SK-N-SH (cell line): ENCODE measurements at regions not wholly inside any gene's neighbourhood (a gene's known extent, or its start where the extent isn't known, plus 50 kb on each side); places are given as distances from the start of the nearest gene placed in this dataset.

Experiments used
- CTCF ChIA-PET: fragments of 300-600, 350-600 bp; formaldehyde crosslinking; extraction: SDS; loops from one replicate; lab custom pipeline; 2021; lab: Yijun Ruan, JAX
- POLR2A ChIA-PET: fragments of 350-600 bp; sonication (Branson Sonifier 250); formaldehyde crosslinking; extraction: SDS; loops from one replicate; lab custom pipeline; 2020; ENCODE audit warnings: antibody characterized with exemption, inconsistent platforms; lab: Yijun Ruan, JAX
- DNase-seq: peaks from one replicate; pipeline ENCODE4 v3.0.0; 2012
- H2AFZ ChIP-seq: fragments of 200-600 bp; sonication (generic); 2 replicates; pipeline ENCODE4 v1.8.1; 2016; ENCODE audit warnings: antibody characterized with exemption, mild to moderate bottlenecking, low read depth
- H3F3A ChIP-seq: fragments of 200-600 bp; sonication (generic); replicated peaks from 2 replicates; pipeline ENCODE3; 2016; ENCODE audit warnings: antibody characterized with exemption, mild to moderate bottlenecking; ENCODE audit not compliant: insufficient read depth
- H3K27ac ChIP-seq, 2 experiments: fragments of 200-500 bp in 1 of 2; fragments of 200-600 bp in 1 of 2; sonication (Bioruptor generic) in 1 of 2; sonication (generic), shearing (Covaris generic) in 1 of 2; 2 replicates each; pipeline versions ENCODE4 v1.5.1 to v1.6.1; 2014 to 2016; ENCODE audit warnings: low read depth in 2 of 2, inconsistent platforms in 1 of 2, low read length in 1 of 2, mild to moderate bottlenecking in 1 of 2, mixed read lengths in 1 of 2
- H3K27me3 ChIP-seq: fragments of 200-600 bp; sonication (generic), shearing (Covaris generic); 2 replicates; pipeline ENCODE4 v1.6.1; 2016; ENCODE audit warnings: mixed run types; ENCODE audit not compliant: insufficient read depth
- H3K36me3 ChIP-seq, 2 experiments: fragments of 200-500 bp in 1 of 2; fragments of 200-600 bp in 1 of 2; sonication (Bioruptor generic) in 1 of 2; sonication (generic) in 1 of 2; replicated peaks in 1 of 2; 2 replicates each; pipeline versions ENCODE3 to v1.5.1; 2014 to 2016; ENCODE audit warnings: low read length in 1 of 2, mild to moderate bottlenecking in 1 of 2; ENCODE audit not compliant: insufficient read depth in 2 of 2, control insufficient read depth in 1 of 2
- H3K4me1 ChIP-seq, 2 experiments: fragments of 200-500 bp in 1 of 2; fragments of 200-600 bp in 1 of 2; sonication (Bioruptor generic) in 1 of 2; sonication (generic), shearing (Covaris generic) in 1 of 2; 2 replicates each; pipeline versions ENCODE4 v1.5.1 to v1.6.1; 2014 to 2016; ENCODE audit warnings: low read depth in 1 of 2, low read length in 1 of 2, mixed run types in 1 of 2; ENCODE audit not compliant: insufficient read depth in 2 of 2, control insufficient read depth in 1 of 2
- H3K4me2 ChIP-seq: fragments of 200-600 bp; sonication (generic), shearing (Covaris generic); 2 replicates; pipeline ENCODE4 v1.6.1; 2017; ENCODE audit warnings: mixed run types
- H3K4me3 ChIP-seq, 2 experiments: fragments of 200-500 bp in 1 of 2; fragments of 200-600 bp in 1 of 2; sonication (Bioruptor generic) in 1 of 2; sonication (generic), shearing (Covaris generic) in 1 of 2; 2 replicates each; pipeline versions ENCODE4 v1.5.1 to v1.8.1; 2014 to 2016; ENCODE audit warnings: low read depth in 2 of 2, inconsistent platforms in 1 of 2, low read length in 1 of 2, mild to moderate bottlenecking in 1 of 2, mixed read lengths in 1 of 2, moderate library complexity in 1 of 2
- H3K79me2 ChIP-seq: fragments of 200-600 bp; sonication (generic); 2 replicates; pipeline ENCODE4 v1.8.1; 2017; ENCODE audit warnings: mild to moderate bottlenecking; ENCODE audit not compliant: insufficient read depth
- H3K9ac ChIP-seq: fragments of 200-600 bp; sonication (generic); 2 replicates; pipeline ENCODE4 v1.6.1; 2017; ENCODE audit warnings: mixed run types
- H3K9me2 ChIP-seq: fragments of 200-600 bp; sonication (generic); 2 replicates; pipeline ENCODE4 v1.6.1; 2017; ENCODE audit warnings: mixed run types
- H3K9me3 ChIP-seq: fragments of 200-600 bp; sonication (generic); 2 replicates; pipeline ENCODE4 v1.6.1; 2017; ENCODE audit warnings: mixed run types, mild to moderate bottlenecking, moderate library complexity
- H4K20me1 ChIP-seq: fragments of 200-600 bp; sonication (generic); 2 replicates; pipeline ENCODE4 v1.6.1; 2017; ENCODE audit warnings: mild to moderate bottlenecking, mixed run types; ENCODE audit not compliant: insufficient read depth
- CHD2 ChIP-seq: fragments of 150-350 bp; IDR thresholded peaks from 2 replicates; pipeline ENCODE4 v1.6.1; 2018; ENCODE audit warnings: low read length; ENCODE audit not compliant: partially characterized antibody
- FOXJ3 ChIP-seq: sonication (generic); formaldehyde crosslinking; IDR thresholded peaks from 2 replicates; pipeline ENCODE4 v1.5.1; 2020; ENCODE audit warnings: mild to moderate bottlenecking, missing genetic modification reagents
- GATA2 ChIP-seq: sonication (generic); formaldehyde crosslinking; IDR thresholded peaks from 2 replicates; pipeline ENCODE4 v1.5.0; 2020; ENCODE audit warnings: mild to moderate bottlenecking, missing genetic modification reagents
- JUND ChIP-seq: IDR thresholded peaks from 2 replicates; pipeline ENCODE4 v1.4.0; 2012
- MEF2A ChIP-seq: IDR thresholded peaks from 2 replicates; pipeline ENCODE4 v1.4.0; 2012; ENCODE audit warnings: low read depth, borderline replicate concordance
- MXI1 ChIP-seq: IDR thresholded peaks from 2 replicates; pipeline ENCODE4 v1.6.1; 2012; ENCODE audit warnings: mild to moderate bottlenecking, low read depth, low read length, improper control_type of control experiment
- POLR2AphosphoS5 ChIP-seq: IDR thresholded peaks from 2 replicates; pipeline ENCODE4 v1.6.1; 2012; ENCODE audit warnings: low read depth, low read length
- RXRA ChIP-seq: IDR thresholded peaks from 2 replicates; pipeline ENCODE4 v1.4.0; 2012; ENCODE audit warnings: low read depth, mild to moderate bottlenecking, borderline replicate concordance
- TAF1 ChIP-seq: IDR thresholded peaks from 2 replicates; pipeline ENCODE4 v1.6.1; 2012; ENCODE audit warnings: low read depth, mild to moderate bottlenecking, low read length, moderate library complexity, borderline replicate concordance
- TEAD4 ChIP-seq: IDR thresholded peaks from 2 replicates; pipeline ENCODE4 v1.4.0; 2012; ENCODE audit warnings: mild to moderate bottlenecking, borderline replicate concordance; ENCODE audit not compliant: insufficient read depth
- YY1 ChIP-seq: IDR thresholded peaks from 2 replicates; pipeline ENCODE4 v1.4.0; 2012; ENCODE audit warnings: low read depth, mild to moderate bottlenecking
- WGBS: methylation state at CpG from one replicate; pipeline ENCODE4 v1.1.6; 2017; ENCODE audit warnings: low lambda C conversion rate; 5-methylcytosine and 5-hydroxymethylcytosine counted together
- TF ChIP-seq, protein P1 (sequence below): fragments of 200-600 bp; sonication (generic); IDR thresholded peaks from 2 replicates; pipeline ENCODE4 v1.6.1; 2017; ENCODE audit warnings: antibody characterized with exemption, mild to moderate bottlenecking, moderate library complexity
- TF ChIP-seq, protein P2 (sequence below): fragments of 150-350 bp; IDR thresholded peaks from 2 replicates; pipeline ENCODE4 v1.6.1; 2017; ENCODE audit warnings: antibody characterized with exemption, low read length, low read depth, borderline replicate concordance
- TF ChIP-seq, protein P3 (sequence below): IDR thresholded peaks from 2 replicates; pipeline ENCODE4; 2012
- TF ChIP-seq, protein P4 (sequence below): IDR thresholded peaks from 2 replicates; pipeline ENCODE4 v1.4.0; 2012; ENCODE audit warnings: low read depth

DNA sequence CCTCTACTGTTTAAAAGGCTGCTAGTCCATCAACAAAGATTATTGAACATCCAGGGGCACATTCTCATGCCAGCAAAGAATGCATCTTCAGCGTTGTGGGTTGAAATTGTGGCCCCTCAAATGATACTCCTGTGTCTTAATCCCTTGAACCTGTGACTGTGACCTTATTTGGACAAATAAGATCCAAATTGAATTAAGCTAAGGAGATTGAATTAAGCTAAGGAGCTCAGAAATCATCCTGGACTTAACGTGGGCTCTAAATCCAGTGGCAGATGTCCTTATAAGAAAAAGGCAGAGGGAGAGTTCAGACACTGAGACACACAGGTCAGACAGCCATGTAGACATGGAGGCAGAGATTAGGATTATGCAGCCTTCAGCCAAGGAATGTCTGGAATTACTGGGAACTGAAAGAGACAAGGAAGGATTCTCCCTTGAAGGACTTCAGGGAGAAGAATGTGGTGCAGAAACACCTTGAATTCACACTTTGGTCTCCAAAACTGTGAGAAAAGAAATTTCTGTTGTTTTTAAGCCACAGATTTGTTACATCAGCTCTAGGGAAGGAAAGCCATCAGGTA is 57.3 kb upstream of the SLC24A5 start:
- Histone ChIP-seq H3K36me3 (no peaks in the 10 kb centered on the region), H3K4me3 (no peak overlapping the region), H3K9me3 (no peaks in the 10 kb centered on the region), H2AFZ (no peak overlapping the region), H3K27me3 (no peaks in the 10 kb centered on the region), H3K4me1 (peaks cover 4 to 6% of the 10 kb centered on the region in 2 experiments; a peak in 3 of 4 replicates), H3K27ac (no peak overlapping the region), H3K9me2 (no peaks in the 10 kb centered on the region), H3K4me2 (no peak overlapping the region), H3K9ac (no peak overlapping the region), H3F3A (no peaks in the 10 kb centered on the region), H3K79me2 (no peaks in the 10 kb centered on the region), H4K20me1 (no peaks in the 10 kb centered on the region)
- DNase-seq, result no peak
- CTCF ChIA-PET, result interaction anchor here (1.4 kb wide), 1 partner anchor 222 kb away, joined by 8 read pairs; no protein-coding TSS in a partner anchor
- 36% methylated on average over 2 of the region's 2 CpGs for WGBS
- POLR2A ChIA-PET, result no interaction called here
- TF ChIP-seq FOXJ3 (no peak), CHD2 (no peak), TAF1 (no peak), MXI1 (no peak), GATA2 (CRISPR knock-in tag) (no peak), TEAD4 (no peak), YY1 (no peak), POLR2AphosphoS5 (no peak), MEF2A (no peak), RXRA (no peak), JUND (no peak)
- TF ChIP-seq, protein P1, sequence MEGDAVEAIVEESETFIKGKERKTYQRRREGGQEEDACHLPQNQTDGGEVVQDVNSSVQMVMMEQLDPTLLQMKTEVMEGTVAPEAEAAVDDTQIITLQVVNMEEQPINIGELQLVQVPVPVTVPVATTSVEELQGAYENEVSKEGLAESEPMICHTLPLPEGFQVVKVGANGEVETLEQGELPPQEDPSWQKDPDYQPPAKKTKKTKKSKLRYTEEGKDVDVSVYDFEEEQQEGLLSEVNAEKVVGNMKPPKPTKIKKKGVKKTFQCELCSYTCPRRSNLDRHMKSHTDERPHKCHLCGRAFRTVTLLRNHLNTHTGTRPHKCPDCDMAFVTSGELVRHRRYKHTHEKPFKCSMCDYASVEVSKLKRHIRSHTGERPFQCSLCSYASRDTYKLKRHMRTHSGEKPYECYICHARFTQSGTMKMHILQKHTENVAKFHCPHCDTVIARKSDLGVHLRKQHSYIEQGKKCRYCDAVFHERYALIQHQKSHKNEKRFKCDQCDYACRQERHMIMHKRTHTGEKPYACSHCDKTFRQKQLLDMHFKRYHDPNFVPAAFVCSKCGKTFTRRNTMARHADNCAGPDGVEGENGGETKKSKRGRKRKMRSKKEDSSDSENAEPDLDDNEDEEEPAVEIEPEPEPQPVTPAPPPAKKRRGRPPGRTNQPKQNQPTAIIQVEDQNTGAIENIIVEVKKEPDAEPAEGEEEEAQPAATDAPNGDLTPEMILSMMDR, result no peak
- TF ChIP-seq, protein P2, sequence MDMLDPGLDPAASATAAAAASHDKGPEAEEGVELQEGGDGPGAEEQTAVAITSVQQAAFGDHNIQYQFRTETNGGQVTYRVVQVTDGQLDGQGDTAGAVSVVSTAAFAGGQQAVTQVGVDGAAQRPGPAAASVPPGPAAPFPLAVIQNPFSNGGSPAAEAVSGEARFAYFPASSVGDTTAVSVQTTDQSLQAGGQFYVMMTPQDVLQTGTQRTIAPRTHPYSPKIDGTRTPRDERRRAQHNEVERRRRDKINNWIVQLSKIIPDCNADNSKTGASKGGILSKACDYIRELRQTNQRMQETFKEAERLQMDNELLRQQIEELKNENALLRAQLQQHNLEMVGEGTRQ, result no peak
- TF ChIP-seq, protein P3, sequence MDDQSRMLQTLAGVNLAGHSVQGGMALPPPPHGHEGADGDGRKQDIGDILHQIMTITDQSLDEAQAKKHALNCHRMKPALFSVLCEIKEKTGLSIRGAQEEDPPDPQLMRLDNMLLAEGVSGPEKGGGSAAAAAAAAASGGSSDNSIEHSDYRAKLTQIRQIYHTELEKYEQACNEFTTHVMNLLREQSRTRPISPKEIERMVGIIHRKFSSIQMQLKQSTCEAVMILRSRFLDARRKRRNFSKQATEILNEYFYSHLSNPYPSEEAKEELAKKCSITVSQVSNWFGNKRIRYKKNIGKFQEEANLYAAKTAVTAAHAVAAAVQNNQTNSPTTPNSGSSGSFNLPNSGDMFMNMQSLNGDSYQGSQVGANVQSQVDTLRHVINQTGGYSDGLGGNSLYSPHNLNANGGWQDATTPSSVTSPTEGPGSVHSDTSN, result no peak
- TF ChIP-seq, protein P4, sequence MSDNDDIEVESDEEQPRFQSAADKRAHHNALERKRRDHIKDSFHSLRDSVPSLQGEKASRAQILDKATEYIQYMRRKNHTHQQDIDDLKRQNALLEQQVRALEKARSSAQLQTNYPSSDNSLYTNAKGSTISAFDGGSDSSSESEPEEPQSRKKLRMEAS, result no peak
